Suprapubic skin (tissue), 3 donors: ENCODE measurements at regions not wholly inside any gene's neighbourhood (a gene's known extent, or its start where the extent isn't known, plus 50 kb on each side); places are given as distances from the start of the nearest gene placed in this dataset.

ENCODE experiments used
- CTCF ChIP-seq, 2 donors: fragments of 200-600 bp in 1 of 2; fragments of 450-650 bp in 1 of 2; sonication (generic) in 1 of 2; IDR thresholded peaks; one replicate each; pipeline ENCODE4 v1.5.1; 2016 to 2019; ENCODE audit warnings: antibody characterized with exemption in 2 of 2, mild to moderate bottlenecking in 1 of 2, moderate library complexity in 1 of 2
- POLR2AphosphoS5 ChIP-seq, 3 donors: sonication (generic); formaldehyde crosslinking; IDR thresholded peaks; one replicate each; pipeline ENCODE4 v1.6.1; 2017; ENCODE audit warnings: antibody characterized with exemption in 3 of 3

- TF ChIP-seq CTCF (IDR thresholded peaks at IDR 0.05) (no peak), POLR2AphosphoS5 (IDR thresholded peaks at IDR 0.05) (no peak)
Measured at GRCh38 chr7:95646350-95646749, 50.0 kb upstream of the PDK4 start.
